ENCODE measurements at regions not wholly inside any gene's neighbourhood (a gene's known extent, or its start where the extent isn't known, plus 50 kb on each side); places are given as distances from the start of the nearest gene placed in this dataset.

DNA sequence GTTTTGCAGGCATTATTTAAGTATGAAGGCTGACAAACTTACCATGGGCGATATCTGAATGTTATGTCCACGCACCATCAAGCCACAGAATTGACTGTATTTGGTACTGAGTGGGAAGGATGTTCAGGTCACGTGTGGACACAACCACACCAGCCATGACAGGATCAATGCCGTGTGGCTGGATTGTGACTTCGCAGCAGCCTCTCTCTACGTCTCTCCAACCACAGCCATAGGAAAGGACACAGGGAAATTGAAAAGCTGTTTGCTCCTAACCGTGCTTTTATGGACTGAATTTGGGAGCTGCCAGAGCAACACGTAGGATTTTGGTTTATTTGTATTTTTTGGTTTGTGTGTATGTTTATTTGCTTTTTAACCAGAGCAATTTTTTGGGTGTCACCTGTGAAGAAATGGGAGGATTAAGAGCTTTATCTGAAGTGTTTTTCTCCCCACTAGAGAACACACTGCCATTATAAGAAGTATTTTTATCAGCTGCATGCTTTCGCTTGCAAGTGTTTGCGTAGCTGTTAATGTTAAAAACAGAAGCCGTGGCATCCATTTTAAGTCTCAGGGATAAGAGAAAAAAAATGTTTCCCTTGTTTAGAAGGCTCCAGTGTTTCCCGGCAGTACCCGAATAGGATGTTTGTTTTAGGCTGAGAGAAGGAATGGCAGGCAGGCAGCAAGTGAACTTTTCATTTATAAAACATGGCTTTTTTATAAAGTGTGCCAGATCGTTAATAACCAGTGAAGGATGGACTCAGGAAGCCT, 401.1 kb upstream of the NFE2L3 start:
- no peak for DNase-seq (ENCODE audit: low read depth in 2 of 2)

DNA sequence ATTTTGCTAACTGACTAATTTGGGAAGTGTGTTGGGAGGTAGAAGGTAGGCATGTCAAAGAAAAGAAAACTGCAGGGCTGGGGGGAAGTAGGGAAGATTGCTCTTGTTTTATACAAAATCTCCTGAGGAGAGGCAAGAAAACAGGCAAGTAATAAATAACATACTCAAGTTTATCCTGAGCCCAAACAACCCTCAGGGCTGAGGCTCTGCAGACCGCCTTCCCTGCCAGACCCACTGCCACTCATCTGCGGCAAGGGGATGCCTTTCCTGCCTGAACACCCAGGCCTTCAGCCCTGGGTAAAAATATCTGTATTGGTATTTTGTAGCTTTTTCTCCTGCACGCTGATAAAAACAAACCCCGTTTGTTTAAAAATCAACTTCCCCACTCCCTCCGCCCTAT, 399.8 kb upstream of the NFE2L3 start:
- no peak for DNase-seq (ENCODE audit: low read depth in 2 of 2)

DNA sequence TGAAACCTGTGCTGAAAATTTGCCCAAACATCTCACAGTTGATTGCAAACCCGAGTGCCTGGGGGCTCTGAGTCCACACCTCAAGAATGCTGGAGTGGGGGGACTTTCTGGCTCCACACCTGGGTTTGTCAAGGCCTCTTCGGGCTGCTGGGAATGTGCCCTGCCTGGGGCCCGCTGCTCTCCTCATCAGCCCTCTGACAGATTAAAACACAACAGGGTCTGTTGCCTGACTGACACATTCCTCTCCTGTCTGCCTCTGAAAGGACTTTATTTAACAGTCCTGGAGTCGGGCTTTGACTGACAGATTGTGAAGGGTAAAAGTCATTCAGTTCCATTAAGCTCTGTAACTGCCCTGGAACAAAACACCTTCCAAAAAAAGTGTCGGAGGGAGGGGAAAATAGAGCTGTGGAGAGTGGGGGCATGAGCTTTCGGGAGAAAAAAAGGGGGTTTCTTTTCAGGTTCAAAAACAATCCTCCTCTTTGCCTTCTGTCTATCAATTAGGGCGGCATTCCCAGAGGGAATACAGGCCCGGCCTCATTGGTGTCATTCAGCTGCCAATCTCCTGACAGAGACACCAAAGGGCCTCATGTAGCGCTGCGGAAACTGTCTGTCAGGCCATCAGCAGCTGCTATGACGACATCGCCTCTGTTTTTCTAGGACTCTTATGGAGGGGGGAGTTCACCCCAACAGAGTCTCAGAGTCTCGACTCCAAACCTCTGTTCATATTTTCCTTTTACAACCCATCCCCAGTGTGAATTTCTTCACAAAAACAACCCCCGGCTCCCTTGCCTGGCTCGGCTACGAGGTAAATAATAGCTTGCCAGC, 398.8 kb upstream of the NFE2L3 start:
- no peak for DNase-seq (ENCODE audit: low read depth in 2 of 2)

DNA sequence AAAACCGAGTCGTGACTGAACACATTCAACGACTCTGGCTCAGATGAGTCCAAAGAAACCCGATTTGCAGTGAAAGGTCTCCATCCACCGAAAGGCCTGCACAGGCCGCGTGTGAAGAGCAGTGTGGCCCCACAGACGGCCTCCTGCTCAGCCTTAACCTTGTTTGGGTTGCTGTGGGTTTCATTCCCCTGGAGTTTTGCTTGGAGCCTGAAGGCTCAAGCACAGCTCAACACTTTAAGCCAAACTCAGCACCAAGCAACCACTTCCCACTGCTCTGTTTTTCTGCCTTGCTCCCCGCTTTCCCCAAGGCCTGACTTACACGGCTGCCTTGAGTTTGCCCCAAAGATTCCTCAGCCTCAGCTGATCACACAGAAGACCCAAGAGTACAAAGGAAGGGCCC, 398.2 kb upstream of the NFE2L3 start:
- no peak for DNase-seq (ENCODE audit: low read depth in 2 of 2)

DNA sequence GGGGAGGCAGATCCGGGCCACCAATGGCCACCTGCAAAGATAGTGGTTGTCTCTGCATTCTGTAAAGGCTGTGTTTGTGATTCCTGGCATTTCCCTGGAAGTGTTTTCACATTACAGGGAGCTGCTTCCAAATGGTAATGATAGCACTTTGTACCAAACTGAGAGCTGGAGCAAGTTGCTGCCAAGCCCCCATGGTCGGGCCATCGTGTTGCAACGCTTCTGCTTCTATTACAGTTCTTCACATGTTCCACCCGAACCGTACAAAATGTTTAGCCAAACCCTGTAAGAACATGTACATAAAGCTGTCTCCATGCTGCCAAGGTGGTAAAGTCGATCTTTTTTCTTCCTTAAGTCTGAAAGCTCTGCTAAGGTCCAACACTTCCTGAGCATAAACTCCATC, 397.7 kb upstream of the NFE2L3 start:
- no peak for DNase-seq (ENCODE audit: low read depth in 2 of 2)

DNA sequence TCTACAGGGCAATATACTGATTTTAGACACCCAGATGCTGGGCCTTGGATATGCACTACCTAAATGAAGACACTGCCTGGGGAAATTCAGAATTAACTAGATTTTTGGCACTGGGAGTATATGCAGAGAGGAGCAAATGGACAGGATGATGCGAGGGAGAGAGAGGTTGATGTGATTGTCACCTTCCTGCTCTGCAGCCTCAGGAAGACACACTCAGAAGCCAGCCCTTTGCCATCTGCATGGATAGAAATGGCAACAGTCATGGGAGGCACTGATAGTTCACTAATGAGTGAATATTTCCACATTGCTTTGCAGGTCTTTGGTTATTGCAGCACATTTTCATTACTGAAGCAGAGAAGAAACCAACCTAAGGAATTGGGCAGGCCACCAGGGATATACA, 397.2 kb upstream of the NFE2L3 start:
- DNase-seq (ENCODE audit: low read depth in 2 of 2): no peak

DNA sequence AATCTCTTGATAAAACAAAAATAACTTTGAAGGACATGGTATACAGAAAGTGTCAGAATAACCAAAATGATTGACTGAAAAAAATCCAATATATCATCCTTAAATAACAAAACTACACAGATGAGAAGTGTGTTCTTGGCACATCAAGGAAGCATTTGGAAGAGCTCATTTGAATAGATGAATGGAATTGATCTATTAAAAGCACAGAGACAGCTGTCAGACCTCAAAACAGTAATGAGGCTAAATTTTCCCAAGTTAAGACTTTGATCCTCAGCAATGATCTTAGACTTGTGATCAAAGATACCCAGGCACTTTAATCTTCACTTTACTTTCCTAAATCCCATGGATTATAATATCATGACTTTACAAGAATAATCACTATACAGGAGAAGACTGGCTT, 395.4 kb upstream of the NFE2L3 start:
- DNase-seq (ENCODE audit: low read depth in 2 of 2): no peak

DNA sequence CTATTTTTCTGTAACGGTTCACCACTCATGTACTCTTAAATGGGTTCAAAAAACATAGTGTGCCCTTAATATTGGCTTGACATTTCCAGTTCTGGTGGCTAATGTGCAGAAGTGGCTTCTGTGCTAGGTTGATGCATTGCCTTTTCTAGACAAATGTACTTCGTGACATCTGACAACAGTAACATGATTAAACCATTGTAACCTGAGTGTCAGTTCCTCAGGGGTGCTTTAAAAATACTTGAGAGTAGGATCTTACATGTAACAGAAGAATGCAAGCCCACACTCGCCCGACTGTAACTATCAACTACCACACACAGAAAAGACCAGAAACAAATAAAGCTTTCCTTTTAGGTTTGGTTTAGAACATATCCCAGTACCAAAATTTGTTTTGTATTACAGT, 393.4 kb upstream of the NFE2L3 start:
- DNase-seq (ENCODE audit: low read depth in 2 of 2): no peak

DNA sequence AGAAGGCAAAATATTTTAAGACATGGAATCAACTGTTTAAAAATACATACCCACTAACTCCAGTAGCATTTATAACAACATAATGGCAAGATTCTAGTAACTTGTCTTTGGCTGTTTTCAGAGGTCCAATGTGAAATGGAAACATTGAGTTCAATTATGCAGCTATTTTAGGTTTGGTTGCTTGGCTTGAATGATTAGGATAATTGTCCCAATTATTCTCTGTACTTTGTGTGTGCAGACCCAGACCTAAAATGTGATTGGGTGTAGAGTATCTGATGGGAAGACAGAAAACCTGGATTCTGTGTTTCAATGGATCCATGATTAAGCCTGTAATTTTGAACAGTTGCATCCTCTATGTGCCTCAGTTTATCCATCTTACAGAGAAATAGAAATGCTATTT, 392.7 kb upstream of the NFE2L3 start:
- DNase-seq (ENCODE audit: low read depth in 2 of 2): no peak

DNA sequence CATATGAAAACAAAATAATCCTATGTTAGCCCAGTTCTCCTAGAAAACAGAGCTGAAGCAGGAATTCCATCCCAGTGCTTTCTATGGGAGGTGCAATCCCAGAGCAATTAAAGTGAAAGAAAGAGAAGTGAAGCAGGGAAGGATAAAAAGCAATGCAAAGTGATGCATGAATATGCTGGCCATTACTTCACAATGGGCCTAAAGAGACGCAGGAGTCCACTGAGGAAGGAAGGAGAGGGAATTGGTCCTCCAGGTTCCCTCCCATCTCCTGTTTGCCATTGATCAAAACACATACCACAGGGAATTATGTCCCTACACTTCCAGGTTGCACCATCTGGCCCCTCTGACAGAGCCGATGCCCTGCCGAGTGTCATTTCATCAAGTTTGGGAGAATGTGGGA, 392.2 kb upstream of the NFE2L3 start:
- no peak for DNase-seq (ENCODE audit: low read depth in 2 of 2)

DNA sequence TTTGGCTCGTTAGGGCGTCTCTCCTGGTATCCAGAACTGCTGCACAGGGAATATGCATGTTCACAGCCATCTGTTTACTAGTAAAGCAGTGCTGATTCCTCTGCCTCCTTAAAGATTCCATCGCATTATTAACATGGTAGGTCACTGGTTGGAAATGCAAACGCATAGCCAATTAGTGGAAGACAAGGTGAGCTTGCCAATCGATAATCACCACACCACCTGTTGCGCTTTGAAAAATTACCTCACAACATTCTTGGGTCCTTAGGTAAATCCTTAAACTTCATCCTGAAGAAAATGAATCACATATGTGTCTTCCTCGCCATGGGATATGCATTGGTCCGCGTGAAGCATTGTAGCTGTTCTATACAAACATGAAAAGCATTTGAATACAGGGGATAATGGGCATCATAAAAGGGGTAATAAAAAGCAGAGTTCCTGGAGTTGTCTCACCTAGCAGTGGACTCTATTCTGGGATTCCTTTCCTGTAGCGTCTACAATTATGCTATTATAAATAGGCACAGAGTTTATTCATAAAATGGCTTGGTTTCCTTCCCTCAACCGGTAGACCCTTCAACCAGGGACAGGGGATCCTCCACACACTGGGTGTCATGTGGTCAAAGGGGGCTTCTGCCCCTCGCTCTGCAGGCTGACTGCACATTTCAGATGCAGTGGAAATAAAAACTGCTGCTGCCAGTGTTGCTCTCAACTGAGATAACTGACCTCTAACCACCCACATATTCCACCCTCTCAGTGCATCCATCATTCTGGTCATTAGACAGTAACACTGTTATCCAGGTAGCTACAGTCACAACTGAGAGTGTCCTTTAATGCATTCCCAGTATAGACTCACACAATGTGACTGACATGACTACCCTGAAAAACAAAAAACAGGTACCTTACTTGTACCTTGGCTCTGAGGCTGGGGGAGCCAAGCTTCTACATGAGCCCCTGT, 389.2 kb upstream of the NFE2L3 start:
- DNase-seq (ENCODE audit: low read depth in 2 of 2): no peak

DNA sequence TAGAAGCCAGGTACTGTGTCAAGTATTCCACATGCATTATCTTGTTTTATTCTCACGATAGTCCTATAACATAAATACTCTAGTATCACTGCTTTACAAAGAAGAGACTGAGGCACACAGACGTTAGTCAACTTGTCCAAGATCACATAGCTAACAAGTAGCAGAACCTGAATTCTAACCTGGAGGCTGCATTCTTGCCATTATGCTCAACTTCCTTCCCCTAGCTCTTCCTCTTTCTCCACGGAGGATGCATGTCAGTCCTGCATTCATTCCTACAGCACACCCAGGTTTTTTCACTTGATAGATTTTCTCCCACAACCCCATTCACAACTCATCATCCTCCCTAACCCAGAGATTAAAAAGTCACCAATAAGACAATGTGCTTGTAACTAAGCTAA, 388.5 kb upstream of the NFE2L3 start:
- no peak for DNase-seq (ENCODE audit: low read depth in 2 of 2)

DNA sequence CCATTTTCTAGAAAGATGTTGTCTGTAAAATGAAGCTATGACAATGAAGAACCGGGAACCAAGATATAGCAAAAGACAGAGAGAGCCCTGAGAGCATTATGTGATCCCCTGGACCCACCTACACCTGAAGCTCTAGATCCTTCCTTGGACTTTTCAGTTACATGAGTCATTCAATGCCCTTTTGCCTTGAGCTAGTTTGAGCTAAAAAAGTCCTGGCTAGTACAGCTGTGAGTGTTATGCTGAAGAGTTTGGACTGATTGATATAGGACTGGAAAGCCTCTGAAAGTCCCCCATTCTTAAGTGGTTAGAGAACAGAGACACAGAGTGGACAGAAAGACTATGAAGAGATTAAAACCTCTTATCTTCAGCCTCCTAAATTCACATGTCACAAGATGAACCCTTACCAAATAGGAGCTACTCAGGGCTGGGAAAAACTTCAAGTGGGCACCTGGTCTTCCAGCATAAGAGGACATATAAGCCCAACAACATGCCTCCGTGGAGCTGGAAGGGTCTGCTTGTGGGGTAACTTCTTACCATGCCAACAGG, 386.8 kb upstream of the NFE2L3 start:
- no peak for DNase-seq (ENCODE audit: low read depth in 2 of 2)

DNA sequence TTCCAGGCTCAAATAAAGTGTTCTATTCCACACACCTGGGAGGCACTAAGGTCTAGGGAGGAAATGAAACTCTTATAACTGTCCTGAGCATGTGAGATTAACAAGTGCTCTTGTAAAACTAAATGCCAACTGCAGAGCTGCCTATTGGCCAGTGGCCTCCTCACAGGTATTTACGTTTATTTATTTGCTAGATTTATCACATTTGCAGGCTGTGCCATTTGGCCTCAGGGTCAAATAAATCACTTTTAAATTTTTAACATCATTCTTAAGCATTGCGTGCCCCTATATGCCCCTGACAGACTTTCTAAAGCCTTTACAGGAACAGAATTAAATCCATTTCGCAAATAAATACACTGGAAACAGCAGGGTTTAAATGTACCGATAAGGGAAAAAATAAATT, 381.8 kb upstream of the NFE2L3 start:
- DNase-seq (ENCODE audit: low read depth in 2 of 2): no peak

DNA sequence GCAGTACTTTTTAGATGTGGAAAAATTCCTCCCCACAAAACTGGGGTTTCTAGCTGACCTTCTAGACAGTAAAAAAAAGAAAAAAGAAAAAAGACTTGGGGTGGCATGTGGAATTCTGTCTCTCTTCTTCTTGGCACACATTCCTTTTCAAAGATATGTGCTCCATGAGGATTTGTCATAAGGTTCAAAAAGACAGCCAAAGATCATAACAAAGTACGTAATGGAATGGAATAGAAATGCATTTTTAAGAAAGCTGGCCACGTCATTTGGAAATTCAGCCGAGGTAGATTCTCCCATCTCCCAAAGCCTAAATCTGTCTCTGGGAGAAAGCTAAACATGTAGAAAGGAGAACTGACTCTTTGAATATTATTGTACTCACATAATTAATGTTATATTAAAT, 381.3 kb upstream of the NFE2L3 start:
- DNase-seq (ENCODE audit: low read depth in 2 of 2): no peak

DNA sequence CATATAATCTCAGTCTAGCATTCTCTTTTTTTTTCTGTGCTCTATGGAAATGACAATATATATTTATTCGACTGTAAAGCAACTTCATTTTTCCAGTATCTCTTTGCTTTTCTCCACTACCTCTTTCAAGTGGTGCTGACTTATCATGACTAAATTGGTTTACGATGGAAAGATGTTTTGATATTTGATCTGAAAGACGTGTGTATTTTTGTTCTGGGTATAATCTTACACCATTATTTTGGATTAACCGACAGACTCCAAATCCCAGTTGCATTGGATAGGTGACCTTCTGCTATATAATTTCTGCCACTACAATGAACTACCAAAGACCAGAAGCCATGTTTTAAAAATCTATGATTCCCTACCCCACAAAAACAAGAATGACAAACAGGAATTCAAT, 380.5 kb upstream of the NFE2L3 start:
- no peak for DNase-seq (ENCODE audit: low read depth in 2 of 2)

DNA sequence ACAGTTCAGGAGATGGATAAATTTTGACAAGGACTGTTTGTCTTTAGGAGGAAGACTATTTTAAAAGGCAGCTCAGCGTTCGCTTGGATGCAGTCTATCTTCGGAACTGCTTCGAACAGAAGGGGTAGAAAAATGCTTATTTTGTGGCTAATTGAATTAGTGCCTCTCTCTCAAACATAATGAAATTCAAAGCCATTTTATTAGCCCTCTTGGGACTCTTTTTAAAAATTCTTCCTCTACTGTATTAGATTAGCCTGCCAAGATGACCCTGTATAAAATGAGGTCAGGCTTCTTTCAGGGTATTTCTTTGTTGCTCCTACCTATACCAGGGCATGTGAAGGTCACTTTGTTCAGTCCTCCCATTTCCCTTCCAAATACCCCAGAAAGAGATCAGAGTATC, 379.2 kb upstream of the NFE2L3 start:
- no peak for DNase-seq (ENCODE audit: low read depth in 2 of 2)

DNA sequence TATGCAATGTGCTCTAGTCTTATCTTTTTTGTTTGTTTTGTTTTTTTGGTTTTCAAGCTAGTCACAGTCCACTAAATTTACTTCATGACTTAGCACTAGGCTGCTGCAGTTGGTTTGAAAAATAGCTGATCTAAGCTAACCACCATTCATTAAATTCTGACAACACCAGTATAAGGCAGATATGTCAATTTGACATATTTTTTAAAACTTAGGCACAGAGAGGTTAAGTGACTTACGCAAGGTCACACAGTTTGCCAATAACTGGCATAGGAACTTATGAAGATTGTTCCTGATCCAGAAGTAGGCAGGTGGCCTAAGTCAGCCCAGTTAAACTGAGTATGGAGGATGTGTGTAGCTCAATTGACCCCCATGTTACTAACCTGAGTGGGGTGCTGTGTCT, 377.3 kb upstream of the NFE2L3 start:
- DNase-seq (ENCODE audit: low read depth in 2 of 2): no peak

DNA sequence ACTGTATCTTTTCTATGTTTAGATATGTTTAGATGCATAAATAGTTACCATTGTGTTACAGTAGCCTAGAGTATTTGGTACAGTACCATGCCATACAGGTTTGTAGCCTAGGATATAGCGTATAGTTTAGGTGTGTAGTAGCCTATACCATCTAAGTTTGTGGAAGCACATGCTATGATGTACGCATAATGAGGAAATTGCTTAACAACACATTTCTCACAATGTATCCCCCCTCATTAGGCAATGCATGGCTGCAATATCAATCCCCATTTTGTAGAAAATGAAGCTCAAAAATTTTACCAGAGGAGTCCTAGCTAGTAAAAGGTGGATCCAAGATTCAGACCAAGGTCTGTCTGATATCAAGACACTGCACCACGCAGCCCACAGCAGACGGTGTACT, 376.4 kb upstream of the NFE2L3 start:
- DNase-seq (ENCODE audit: low read depth in 2 of 2): no peak

DNA sequence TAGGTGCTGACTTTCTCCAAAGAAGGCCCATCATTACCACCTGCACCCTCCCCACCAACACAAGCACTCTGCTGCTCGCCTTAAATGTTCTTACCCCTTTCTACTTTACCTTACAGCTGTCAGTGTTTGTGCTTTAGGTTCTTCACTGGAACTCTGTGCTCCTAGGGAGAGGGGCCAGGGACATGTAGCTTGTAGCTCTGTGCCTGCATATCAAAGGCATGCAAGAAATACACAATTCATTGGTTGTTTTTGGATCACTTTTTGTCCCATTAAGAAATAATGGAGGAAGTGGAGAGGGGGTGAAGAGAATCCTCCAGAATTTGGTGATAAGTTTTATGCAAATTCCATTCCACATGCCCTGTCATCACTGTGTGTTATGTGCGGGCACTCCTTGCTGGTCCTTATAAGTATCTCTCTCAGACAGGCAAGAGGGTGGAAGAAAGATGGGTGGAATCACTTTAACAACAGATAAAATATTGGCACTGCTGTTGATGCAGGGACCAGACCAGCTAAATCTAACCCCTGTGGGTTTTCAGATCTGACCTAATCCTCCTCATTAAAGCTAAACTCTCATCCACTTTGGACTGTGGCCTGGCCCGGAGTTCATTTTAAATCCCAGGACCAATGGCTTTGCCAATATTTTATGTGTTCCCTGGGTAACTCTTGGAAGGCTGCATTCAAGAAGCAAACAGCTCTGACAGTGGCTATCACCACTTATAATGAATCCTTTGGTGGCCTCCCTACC, 375.8 kb upstream of the NFE2L3 start:
- no peak for DNase-seq (ENCODE audit: low read depth in 2 of 2)

DNA sequence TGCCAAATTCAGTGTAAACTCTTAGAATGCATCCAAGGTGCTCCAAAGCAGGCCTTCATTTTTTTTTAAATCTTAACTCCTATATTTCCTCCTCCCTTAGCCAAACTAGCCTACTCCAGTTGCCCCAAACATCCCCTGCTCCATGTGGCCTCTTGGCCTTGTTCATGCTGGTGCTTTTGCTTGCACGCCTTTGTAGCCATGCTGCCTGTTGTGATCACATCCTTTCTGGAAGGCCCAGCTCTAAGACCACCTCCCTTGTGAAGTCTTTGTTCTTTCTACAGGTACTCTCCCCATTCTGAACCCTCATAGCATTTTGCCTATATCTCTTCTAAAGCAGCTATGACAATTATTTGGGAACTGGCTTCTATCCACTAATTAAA, 375.3 kb upstream of the NFE2L3 start:
- no peak for DNase-seq (ENCODE audit: low read depth in 2 of 2)

Data from activated CD8-positive, alpha-beta memory T cell treated with anti-CD3 and anti-CD28 coated beads for 4 hours (primary cell).